Transverse colon (tissue), 4 donors: ENCODE measurements at regions not wholly inside any gene's neighbourhood (a gene's known extent, or its start where the extent isn't known, plus 50 kb on each side); places are given as distances from the start of the nearest gene placed in this dataset.
A peak's percentile ranks its signal among the peaks of the same experiment; 100 is the strongest.

ENCODE experiments used
- DNase-seq: peaks from one replicate; pipeline ENCODE4 v3.0.0-alpha.2; 2019
- H3K27ac ChIP-seq, 4 donors: fragments of 200-600 bp; sonication (generic); 2 replicates each; pipeline ENCODE4 v1.5.1; 2016 to 2018; ENCODE audit warnings: inconsistent platforms in 4 of 4
- H3K27me3 ChIP-seq: fragments of 200-600 bp; sonication (generic); 2 replicates; pipeline ENCODE4 v1.5.1; 2017; ENCODE audit warnings: inconsistent platforms
- H3K36me3 ChIP-seq, 4 donors: fragments of 200-600 bp; sonication (generic); 2 replicates each; pipeline ENCODE4 v1.5.1; 2017 to 2019; ENCODE audit warnings: inconsistent platforms in 4 of 4
- H3K4me1 ChIP-seq, 4 donors: fragments of 200-600 bp; sonication (generic); 2 replicates each; pipeline ENCODE4 v1.5.1; 2017 to 2020; ENCODE audit warnings: inconsistent platforms in 4 of 4
- H3K4me3 ChIP-seq, 4 donors: fragments of 200-600 bp; sonication (generic); 1 replicate in 1 of 4; 2 replicates in 3 of 4; pipeline versions ENCODE4 v1.5.1 to v1.6.1; 2017 to 2019; ENCODE audit warnings: inconsistent platforms in 4 of 4
- H3K9me3 ChIP-seq, 2 donors: fragments of 200-600 bp; sonication (generic); 2 replicates each; pipeline ENCODE4 v1.5.1; 2017 to 2019; ENCODE audit warnings: inconsistent platforms in 2 of 2
- CTCF ChIP-seq, 5 experiments: fragments of 200-600 bp in 3 of 5; fragments of 450-650 bp in 2 of 5; sonication (generic) in 3 of 5; IDR thresholded peaks; 1 replicate in 2 of 5; 2 replicates in 3 of 5; pipeline ENCODE4 v1.5.1; 2016 to 2017; ENCODE audit warnings: antibody characterized with exemption in 5 of 5, inconsistent platforms in 3 of 5, mild to moderate bottlenecking in 2 of 5, moderate library complexity in 1 of 5
- EP300 ChIP-seq: sonication (generic); formaldehyde crosslinking; IDR thresholded peaks from one replicate; pipeline ENCODE4 v1.6.1; 2017; ENCODE audit warnings: antibody characterized with exemption, low read depth
- POLR2A ChIP-seq: fragments of 450-650 bp; IDR thresholded peaks from one replicate; pipeline ENCODE4 v1.6.1; 2016; ENCODE audit warnings: antibody characterized with exemption, mild to moderate bottlenecking, moderate library complexity
- POLR2AphosphoS5 ChIP-seq, 3 donors: sonication (generic); formaldehyde crosslinking; IDR thresholded peaks; one replicate each; pipeline ENCODE4 v1.6.1; 2016; ENCODE audit warnings: antibody characterized with exemption in 3 of 3
- WGBS, 2 donors: methylation state at CpG; one replicate each; pipeline ENCODE4 v1.1.5; 2018; ENCODE audit warnings: low coverage in 1 of 2; 5-methylcytosine and 5-hydroxymethylcytosine counted together
- in situ Hi-C, 4 donors: fragments of 200-750 bp; cut with MboI; loops; one replicate each; pipeline versions ENCODE4 v1.15.0 to v1.15.1; 2017; ENCODE audit warnings: low sequenced_read_pairs in 3 of 4, low pct_ligation_motif_present in 1 of 4, low pct_unique_long_range_greater_than_20kb in 1 of 4
- intact Hi-C: fragments of 100-400 bp; cut with DNase I; formaldehyde crosslinking; loops from one replicate; pipeline ENCODE4 v1.15.1; 2023; ENCODE audit warnings: low total_unique reads

- Histone ChIP-seq H3K27me3 (no peaks in the 10 kb centered on the region), H3K4me1 (no peaks in the 10 kb centered on the region), H3K4me3 (no peak overlapping the region), H3K36me3 (no peaks in the 10 kb centered on the region), H3K27ac (peak overlapping the region in 1 of 4 donors; percentile 3), H3K9me3 (no peaks in the 10 kb centered on the region)
- TF ChIP-seq EP300 (no peak), CTCF (IDR thresholded peaks at IDR 0.05) (no peak), POLR2A (no peak), POLR2AphosphoS5 (IDR thresholded peaks at IDR 0.05) (no peak)
- 79% methylated on average over 3 to 4 of the region's 4 CpGs for WGBS, 2 donors
- intact Hi-C loops (no loop called here), in situ Hi-C loops (no loop called here)
- DNase-seq = no peak
Observed at GRCh38 chr12:92432724-92433441, 269.9 kb upstream of the PLEKHG7 start.

- TF ChIP-seq POLR2A (no peak), EP300 (no peak), CTCF (IDR thresholded peaks at IDR 0.05) (no peak), POLR2AphosphoS5 (IDR thresholded peaks at IDR 0.05) (no peak)
- Histone ChIP-seq H3K27me3 (no peaks in the 10 kb centered on the region), H3K4me1 (no peaks in the 10 kb centered on the region), H3K4me3 (no peak overlapping the region), H3K9me3 (no peaks in the 10 kb centered on the region), H3K27ac (no peak overlapping the region), H3K36me3 (no peaks in the 10 kb centered on the region)
- in situ Hi-C loops = no loop called here
- peak; percentile 32 for DNase-seq
- WGBS, 2 donors = 83% methylated on average over 5 of the region's 5 CpGs; no CpG with 5 or more reads in 1 of the 2 donors
- intact Hi-C loops = no loop called here
Observed at GRCh38 chr12:92431146-92431545, 271.6 kb upstream of the PLEKHG7 start.

- no peaks in the 10 kb centered on the region for H3K9me3 ChIP-seq
- peaks cover 0 to 6% (median 3%) of the 10 kb centered on the region in 4 donors for H3K4me1 ChIP-seq
- in situ Hi-C loops (no loop called here), intact Hi-C loops (no loop called here)
- TF ChIP-seq POLR2A (no peak), POLR2AphosphoS5 (IDR thresholded peaks at IDR 0.05) (peak in 1 of 3 donors; percentile 31)
- DNase-seq = no peak
- no peaks in the 10 kb centered on the region for H3K27me3 ChIP-seq
- H3K4me3 ChIP-seq = no peak overlapping the region
- no peak overlapping the region for H3K27ac ChIP-seq
- no peaks in the 10 kb centered on the region for H3K36me3 ChIP-seq
Observed at GRCh38 chr12:92426332-92426731, 276.5 kb upstream of the PLEKHG7 start.

- H3K27me3 ChIP-seq = no peaks in the 10 kb centered on the region
- in situ Hi-C loops (no loop called here), intact Hi-C loops (no loop called here)
- no peak overlapping the region for H3K4me3 ChIP-seq
- H3K4me1 ChIP-seq = peaks cover 0 to 6% (median 3%) of the 10 kb centered on the region in 4 donors
- WGBS, 2 donors = 97 to 100% methylated on average over 1 of the region's 1 CpG
- no peaks in the 10 kb centered on the region for H3K9me3 ChIP-seq
- TF ChIP-seq POLR2A = no peak
- no peak overlapping the region for H3K27ac ChIP-seq
- no peak for DNase-seq
- H3K36me3 ChIP-seq = no peaks in the 10 kb centered on the region
Observed at GRCh38 chr12:92425165-92425564, 277.6 kb upstream of the PLEKHG7 start.

GRCh38 chr12:92424338-92424737 lies 278.5 kb upstream of the PLEKHG7 start:
- TF ChIP-seq POLR2AphosphoS5 (IDR thresholded peaks at IDR 0.05) (no peak), POLR2A (no peak), CTCF (IDR thresholded peaks at IDR 0.05) (no peak), EP300 (no peak)
- WGBS, 2 donors = 68 to 72% methylated on average over 4 of the region's 4 CpGs
- DNase-seq = no peak
- H3K9me3 ChIP-seq = no peaks in the 10 kb centered on the region
- H3K4me1 ChIP-seq = peaks cover 0 to 6% (median 3%) of the 10 kb centered on the region in 4 donors
- in situ Hi-C loops (no loop called here), intact Hi-C loops (no loop called here)
- H3K27me3 ChIP-seq = no peaks in the 10 kb centered on the region
- no peak overlapping the region for H3K4me3 ChIP-seq
- no peaks in the 10 kb centered on the region for H3K36me3 ChIP-seq
- peak overlapping the region in 3 of 4 donors; percentile 9 to 47 (median 29) for H3K27ac ChIP-seq
